Activated B cell treated with CpG ODN at 0.5 μM for 24 hours (primary cell): ENCODE measurements at regions not wholly inside any gene's neighbourhood (a gene's known extent, or its start where the extent isn't known, plus 50 kb on each side); places are given as distances from the start of the nearest gene placed in this dataset.

ENCODE experiments used
- ATAC-seq: fragments of 200-7000 bp; cut with Tn5 transposase; one replicate; pipeline ENCODE4 v1.10.0; 2021; ENCODE audit warnings: low read depth, mild to moderate bottlenecking, moderate library complexity
- CTCF ChIA-PET: fragments of 350-600 bp; sonication (Branson Sonifier 250); formaldehyde crosslinking; loops from one replicate; lab custom pipeline; 2021; ENCODE audit warnings: antibody characterized with exemption; lab: Charles Lee
- POLR2A ChIA-PET: fragments of 350-600 bp; sonication (Branson Sonifier 250); formaldehyde crosslinking; loops from one replicate; lab custom pipeline; 2021; ENCODE audit warnings: antibody characterized with exemption; lab: Charles Lee
- DNase-seq: peaks from one replicate; pipeline ENCODE4 v3.0.0; 2022
- H3K27ac Mint-ChIP-seq: one replicate; pipeline ENCODE4 v1.8.0; 2020; ENCODE audit warnings: mixed read lengths
- H3K27me3 Mint-ChIP-seq: one replicate; pipeline ENCODE4 v1.8.0; 2021; ENCODE audit warnings: mixed read lengths
- H3K36me3 Mint-ChIP-seq: one replicate; pipeline ENCODE4 v1.8.0; 2021; ENCODE audit warnings: low read depth, mixed read lengths
- H3K4me1 Mint-ChIP-seq: one replicate; pipeline ENCODE4 v1.8.0; 2021; ENCODE audit warnings: mixed read lengths
- H3K4me3 Mint-ChIP-seq: one replicate; pipeline ENCODE4 v1.8.0; 2020; ENCODE audit warnings: mild to moderate bottlenecking, mixed read lengths
- H3K9me3 Mint-ChIP-seq: one replicate; pipeline ENCODE4 v1.8.0; 2020; ENCODE audit warnings: mixed read lengths
- intact Hi-C: fragments of 100-400 bp; cut with micrococcal nuclease; formaldehyde crosslinking; loops from one replicate; pipeline ENCODE4 v1.15.1; 2024
- TF ChIP-seq, protein P1 (sequence below): fragments of 200-600 bp; IDR thresholded peaks from one replicate; pipeline ENCODE4 v1.8.0; 2022; ENCODE audit warnings: antibody characterized with exemption, mild to moderate bottlenecking

DNA sequence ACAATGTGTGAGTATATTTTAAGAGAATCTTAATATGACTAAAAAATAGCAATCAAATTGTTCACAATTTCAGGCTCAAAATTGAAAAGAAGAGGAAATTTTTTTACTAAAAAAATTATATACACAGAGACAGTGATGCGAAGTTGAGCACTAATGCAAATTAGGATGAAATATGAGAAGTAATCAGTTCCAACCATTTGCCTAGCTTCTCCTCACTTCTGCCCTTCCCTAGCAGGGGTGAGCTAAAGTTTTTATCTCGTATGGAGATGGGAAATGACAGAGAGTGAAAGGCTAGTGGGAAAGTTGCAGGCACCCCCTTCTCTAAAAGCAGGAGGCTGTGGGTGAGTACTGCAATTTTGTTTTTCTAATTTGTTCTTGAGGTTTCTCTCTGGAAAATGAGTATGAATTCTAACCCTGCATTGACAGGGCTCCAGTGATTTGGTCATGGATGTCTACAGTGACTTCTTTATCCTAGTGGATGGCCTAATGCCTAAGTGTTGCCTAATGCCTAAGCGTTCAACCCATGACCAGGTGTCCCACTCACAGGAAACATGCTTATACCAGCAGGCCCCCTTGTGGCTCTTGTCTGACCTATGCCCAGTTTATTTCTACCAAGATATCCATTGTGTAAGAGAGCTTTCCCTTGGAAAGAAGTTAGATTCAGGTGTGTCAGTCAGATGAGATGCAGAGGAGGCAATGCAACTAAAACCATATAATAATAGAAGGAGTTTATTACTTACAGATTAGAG is 78.0 kb upstream of the HNMT start:
- no peak for ATAC-seq
- Mint-ChIP-seq H3K27ac (no peak overlapping the region), H3K4me3 (no peak overlapping the region), H3K36me3 (no peaks in the 10 kb centered on the region), H3K27me3 (peaks cover 3% of the 10 kb centered on the region), H3K9me3 (no peaks in the 10 kb centered on the region), H3K4me1 (no peaks in the 10 kb centered on the region)
- TF ChIP-seq, protein P1, sequence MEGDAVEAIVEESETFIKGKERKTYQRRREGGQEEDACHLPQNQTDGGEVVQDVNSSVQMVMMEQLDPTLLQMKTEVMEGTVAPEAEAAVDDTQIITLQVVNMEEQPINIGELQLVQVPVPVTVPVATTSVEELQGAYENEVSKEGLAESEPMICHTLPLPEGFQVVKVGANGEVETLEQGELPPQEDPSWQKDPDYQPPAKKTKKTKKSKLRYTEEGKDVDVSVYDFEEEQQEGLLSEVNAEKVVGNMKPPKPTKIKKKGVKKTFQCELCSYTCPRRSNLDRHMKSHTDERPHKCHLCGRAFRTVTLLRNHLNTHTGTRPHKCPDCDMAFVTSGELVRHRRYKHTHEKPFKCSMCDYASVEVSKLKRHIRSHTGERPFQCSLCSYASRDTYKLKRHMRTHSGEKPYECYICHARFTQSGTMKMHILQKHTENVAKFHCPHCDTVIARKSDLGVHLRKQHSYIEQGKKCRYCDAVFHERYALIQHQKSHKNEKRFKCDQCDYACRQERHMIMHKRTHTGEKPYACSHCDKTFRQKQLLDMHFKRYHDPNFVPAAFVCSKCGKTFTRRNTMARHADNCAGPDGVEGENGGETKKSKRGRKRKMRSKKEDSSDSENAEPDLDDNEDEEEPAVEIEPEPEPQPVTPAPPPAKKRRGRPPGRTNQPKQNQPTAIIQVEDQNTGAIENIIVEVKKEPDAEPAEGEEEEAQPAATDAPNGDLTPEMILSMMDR: no peak
- POLR2A ChIA-PET: no interaction called here
- DNase-seq: no peak
- CTCF ChIA-PET: no interaction called here
- intact Hi-C loops: no loop called here

DNA sequence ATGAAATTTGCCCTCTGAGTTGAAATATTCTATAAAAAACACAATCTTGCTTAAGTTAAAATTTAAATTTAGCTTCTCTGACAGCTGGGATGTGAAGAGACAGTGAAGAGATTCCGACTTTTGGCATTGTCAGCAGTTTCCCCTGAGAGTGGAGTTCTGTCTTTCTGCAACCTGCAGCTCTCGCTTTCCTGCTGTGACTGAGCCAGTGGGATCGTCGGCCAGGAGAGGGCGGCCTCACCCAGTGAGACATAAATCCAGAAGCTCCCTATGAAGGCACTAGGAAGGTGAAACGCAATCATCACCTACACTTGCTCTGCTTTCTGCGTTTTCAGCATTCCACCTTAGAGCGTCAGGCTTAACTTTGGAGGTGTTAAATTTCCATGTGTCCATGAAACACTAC is 75.4 kb upstream of the HNMT start:
- CTCF ChIA-PET: no interaction called here
- ATAC-seq: no peak
- POLR2A ChIA-PET: no interaction called here
- H3K4me3 Mint-ChIP-seq: no peak overlapping the region
- no peak for DNase-seq
- H3K36me3 Mint-ChIP-seq: no peaks in the 10 kb centered on the region
- H3K9me3 Mint-ChIP-seq: no peaks in the 10 kb centered on the region
- peaks cover 2% of the 10 kb centered on the region for H3K27me3 Mint-ChIP-seq
- no peak overlapping the region for H3K27ac Mint-ChIP-seq
- TF ChIP-seq, protein P1: no peak
- intact Hi-C loops: no loop called here
- H3K4me1 Mint-ChIP-seq: no peaks in the 10 kb centered on the region

DNA sequence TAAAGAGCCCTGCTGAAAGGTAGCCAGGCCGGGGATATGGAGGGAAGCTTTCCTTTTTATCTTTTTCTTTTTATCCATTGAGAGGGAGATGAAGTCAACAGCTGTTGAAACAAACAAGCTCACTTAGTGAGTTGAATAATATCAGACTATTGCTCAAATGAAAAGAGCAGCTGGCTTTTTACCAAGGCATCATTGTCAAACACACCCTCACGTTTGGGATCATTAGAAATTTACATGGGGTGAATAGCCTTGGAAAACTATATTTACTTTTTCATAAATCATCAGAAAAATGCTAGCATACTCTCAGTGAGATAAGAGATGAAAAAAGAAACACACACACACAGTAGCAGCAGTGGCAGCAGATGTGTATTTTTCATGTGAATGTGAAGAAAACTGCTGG is 71.5 kb upstream of the HNMT start:
- Mint-ChIP-seq H3K9me3 (no peaks in the 10 kb centered on the region), H3K4me1 (no peaks in the 10 kb centered on the region), H3K27me3 (no peaks in the 10 kb centered on the region), H3K27ac (no peak overlapping the region), H3K4me3 (no peak overlapping the region), H3K36me3 (no peaks in the 10 kb centered on the region)
- intact Hi-C loops: no loop called here
- ATAC-seq (no peak), DNase-seq (no peak)
- POLR2A ChIA-PET: no interaction called here
- TF ChIP-seq, protein P1: no peak
- CTCF ChIA-PET: no interaction called here

DNA sequence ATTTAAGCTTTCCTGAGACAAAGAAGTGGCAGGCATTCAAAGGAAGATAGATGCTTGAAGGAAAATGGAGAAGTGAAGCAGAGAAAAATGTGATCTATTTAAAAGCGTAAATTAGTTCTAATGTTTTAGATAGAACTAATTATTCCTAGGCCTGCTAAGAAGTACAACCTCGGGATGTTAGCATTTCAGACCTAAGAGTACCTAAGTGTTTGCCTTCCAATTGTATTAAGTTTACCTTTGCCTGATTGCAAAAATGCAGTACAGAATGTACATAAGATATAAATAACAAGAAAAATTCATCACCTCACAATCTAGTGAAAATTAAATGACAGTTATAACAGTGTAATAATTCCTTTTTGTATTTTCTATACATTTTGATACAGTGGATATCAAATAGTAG is 71.1 kb upstream of the HNMT start:
- Mint-ChIP-seq H3K36me3 (no peaks in the 10 kb centered on the region), H3K27me3 (no peaks in the 10 kb centered on the region), H3K27ac (no peak overlapping the region), H3K4me3 (no peak overlapping the region), H3K9me3 (no peaks in the 10 kb centered on the region), H3K4me1 (no peaks in the 10 kb centered on the region)
- TF ChIP-seq, protein P1: no peak
- CTCF ChIA-PET: no interaction called here
- intact Hi-C loops: no loop called here
- ATAC-seq: no peak
- POLR2A ChIA-PET: no interaction called here
- DNase-seq: no peak

DNA sequence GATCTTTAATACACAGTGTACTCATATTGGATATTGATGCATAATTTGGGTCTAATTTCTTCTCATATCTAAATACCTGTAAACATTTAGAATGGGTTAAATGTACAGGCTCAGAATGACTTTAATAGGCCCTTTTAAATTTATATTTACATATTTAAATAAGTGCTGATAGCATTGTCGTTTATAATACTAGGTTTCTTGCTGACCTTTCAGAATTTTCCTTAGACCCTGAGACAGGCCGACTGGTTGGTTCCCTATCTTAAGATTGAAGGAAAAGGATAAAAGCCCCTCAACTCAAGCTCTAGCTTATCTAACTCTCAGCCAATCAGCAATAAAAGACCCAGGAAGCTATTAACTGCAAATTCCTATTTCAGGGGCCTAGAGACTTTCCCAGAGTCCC is 67.8 kb upstream of the HNMT start:
- H3K27ac Mint-ChIP-seq: no peak overlapping the region
- no peak overlapping the region for H3K4me3 Mint-ChIP-seq
- H3K27me3 Mint-ChIP-seq: no peaks in the 10 kb centered on the region
- H3K4me1 Mint-ChIP-seq: no peaks in the 10 kb centered on the region
- ChIA-PET CTCF (no interaction called here), POLR2A (no interaction called here)
- ATAC-seq (no peak), DNase-seq (no peak)
- no peaks in the 10 kb centered on the region for H3K9me3 Mint-ChIP-seq
- H3K36me3 Mint-ChIP-seq: no peaks in the 10 kb centered on the region
- intact Hi-C loops: no loop called here
- TF ChIP-seq, protein P1: no peak
